ENCODE measurements at regions not wholly inside any gene's neighbourhood (a gene's known extent, or its start where the extent isn't known, plus 50 kb on each side); places are given as distances from the start of the nearest gene placed in this dataset.

- TF ChIP-seq CTCF (IDR thresholded peaks at IDR 0.05) (no peak), POLR2A (IDR thresholded peaks at IDR 0.05; ENCODE audit: low read depth) (no peak), POLR2AphosphoS5 (IDR thresholded peaks at IDR 0.05) (no peak), EP300 (IDR thresholded peaks at IDR 0.05) (no peak)
These were observed 59.6 kb upstream of the GJB6 start for GRCh38 chr13:20291675-20292074.

All from esophagus muscularis mucosa (tissue), 4 donors.